Cardiac septum (tissue), 1 donor: ENCODE measurements at regions not wholly inside any gene's neighbourhood (a gene's known extent, or its start where the extent isn't known, plus 50 kb on each side); places are given as distances from the start of the nearest gene placed in this dataset.
"Not testable (repeated sequence)": the region's sequence is repeated elsewhere in the genome, so short reads cannot be mapped to it uniquely, and the experiment has no call there.

Source experiments
- DNase-seq: peaks from one replicate; pipeline ENCODE4 v3.0.0-alpha.2; 2020; ENCODE audit warnings: low spot score
- intact Hi-C: fragments of 100-400 bp; cut with DNase I; formaldehyde crosslinking; loops from one replicate; pipeline ENCODE4 v1.14.0; 2022
- donor health status: DM: no; HTN: no; CAD: no.

GRCh38 chr1:170415710-170416372 is 116.1 kb upstream of the GORAB start:
- DNase-seq = no peak
- intact Hi-C loops = loop anchor here (5.0 kb wide), 1 partner anchor 246 kb away; the partner anchor contains the start of gene PRRX1

- no peak for DNase-seq
- intact Hi-C loops = no loop called here
Measured at GRCh38 chr1:170424346-170424745, 107.6 kb upstream of the GORAB start.

- DNase-seq = no peak
- intact Hi-C loops = no loop called here
Measured at GRCh38 chr1:170426596-170426995, 105.4 kb upstream of the GORAB start.

- DNase-seq, intact Hi-C loops: not testable (repeated sequence)
Measured at GRCh38 chr1:170427002-170427401, 105.0 kb upstream of the GORAB start.

GRCh38 chr1:170436928-170437327 is 95.0 kb upstream of the GORAB start:
- intact Hi-C loops = no loop called here
- no peak for DNase-seq

- intact Hi-C loops = no loop called here
- no peak for DNase-seq
Measured at GRCh38 chr1:170445096-170445495, 86.9 kb upstream of the GORAB start.

- intact Hi-C loops = no loop called here
- DNase-seq = no peak
Measured at GRCh38 chr1:170448661-170449158, 83.3 kb upstream of the GORAB start.

- DNase-seq, intact Hi-C loops: not testable (repeated sequence)
Measured at GRCh38 chr1:170457325-170458050, 74.5 kb upstream of the GORAB start.

GRCh38 chr1:170460001-170460400 is 72.0 kb upstream of the GORAB start:
- no peak for DNase-seq
- intact Hi-C loops = no loop called here

- intact Hi-C loops = no loop called here
- DNase-seq = no peak
Measured at GRCh38 chr1:170460414-170461155, 71.4 kb upstream of the GORAB start.

- no peak for DNase-seq
- intact Hi-C loops = no loop called here
Measured at GRCh38 chr1:170461291-170461747, 70.6 kb upstream of the GORAB start.

- peak; percentile 60 for DNase-seq
- intact Hi-C loops = loop anchor here (2.0 kb wide), 1 partner anchor 21 kb away; no protein-coding TSS in a partner anchor
Measured at GRCh38 chr1:170461762-170462384, 70.1 kb upstream of the GORAB start.

- intact Hi-C loops = loop anchor here (10.0 kb wide), 1 partner anchor 295 kb away; no protein-coding TSS in a partner anchor
Measured at GRCh38 chr1:170470121-170470520, 61.8 kb upstream of the GORAB start.

GRCh38 chr1:170471398-170472053 is 60.4 kb upstream of the GORAB start:
- intact Hi-C loops = loop anchor here (10.0 kb wide), 1 partner anchor 293 kb away; no protein-coding TSS in a partner anchor
- no peak for DNase-seq

More at GRCh38 chr1:170470121-170470520, 61.8 kb upstream of the GORAB start:
- DNase-seq = no peak

- no peak for DNase-seq
- intact Hi-C loops = no loop called here
Measured at GRCh38 chr1:170481000-170481399, 51.0 kb upstream of the GORAB start.
